Ishikawa (cell line): ENCODE measurements at regions not wholly inside any gene's neighbourhood (a gene's known extent, or its start where the extent isn't known, plus 50 kb on each side); places are given as distances from the start of the nearest gene placed in this dataset.

Experiments used
- CEBPB ChIP-seq: IDR thresholded peaks from 2 replicates; pipeline ENCODE4 v1.6.1; 2012
- EP300 ChIP-seq: IDR thresholded peaks from 2 replicates; pipeline ENCODE4 v1.6.1; 2012; ENCODE audit warnings: borderline replicate concordance
- RAD21 ChIP-seq: IDR thresholded peaks from 2 replicates; pipeline ENCODE4 v1.6.1; 2012; ENCODE audit warnings: low read depth

GRCh38 chr12:69189378-69189978, 49.9 kb upstream of the CPSF6 start:
- no peak for TF ChIP-seq RAD21
- no peak for TF ChIP-seq EP300
- no peak for TF ChIP-seq CEBPB
